GM19395 (cell line): ENCODE measurements at regions not wholly inside any gene's neighbourhood (a gene's known extent, or its start where the extent isn't known, plus 50 kb on each side); places are given as distances from the start of the nearest gene placed in this dataset.

ENCODE experiments used
- ATAC-seq: cut with Tn5 transposase; IDR thresholded peaks from one replicate; pipeline ENCODE4 v1.9.1; 2021; ENCODE audit warnings: mild to moderate bottlenecking, moderate library complexity; ENCODE audit not compliant: unreplicated experiment

- ATAC-seq: no peak
These were observed 50.2 kb upstream of the MME start for GRCh38 chr3:155029941-155030340.

GRCh38 chr3:155026999-155027591 lies 53.0 kb upstream of the MME start:
- ATAC-seq: no peak

GRCh38 chr3:155024006-155024638 lies 56.0 kb upstream of the MME start:
- ATAC-seq: no peak

- ATAC-seq: no peak
These were observed 57.2 kb upstream of the MME start for GRCh38 chr3:155022896-155023295.

- ATAC-seq: no peak
These were observed 60.5 kb upstream of the MME start for GRCh38 chr3:155019575-155019974.

- ATAC-seq: no peak
These were observed 61.3 kb upstream of the MME start for GRCh38 chr3:155018621-155019330.

GRCh38 chr3:155015776-155016436 lies 64.2 kb upstream of the MME start:
- ATAC-seq: no peak

- ATAC-seq: no peak
These were observed 65.2 kb upstream of the MME start for GRCh38 chr3:155014953-155015352.

- no peak for ATAC-seq
These were observed 66.7 kb upstream of the MME start for GRCh38 chr3:155013427-155013826.

- no peak for ATAC-seq
These were observed 67.5 kb upstream of the MME start for GRCh38 chr3:155012584-155012983.

- no peak for ATAC-seq
These were observed 69.7 kb upstream of the MME start for GRCh38 chr3:155010416-155010815.

GRCh38 chr3:155009217-155009616 lies 70.9 kb upstream of the MME start:
- ATAC-seq: no peak

GRCh38 chr3:155007729-155008128 lies 72.4 kb upstream of the MME start:
- ATAC-seq: no peak

- no peak for ATAC-seq
These were observed 78.7 kb upstream of the MME start for GRCh38 chr3:155001289-155002010.

GRCh38 chr3:154992655-154993054 lies 87.5 kb upstream of the MME start:
- ATAC-seq: no peak

- no peak for ATAC-seq
These were observed 89.6 kb upstream of the MME start for GRCh38 chr3:154990543-154990942.

- ATAC-seq: no peak
These were observed 92.3 kb upstream of the MME start for GRCh38 chr3:154987846-154988245.

GRCh38 chr3:154981664-154982063 lies 98.5 kb upstream of the MME start:
- no peak for ATAC-seq

GRCh38 chr3:154981201-154981600 lies 98.9 kb upstream of the MME start:
- no peak for ATAC-seq

- ATAC-seq: no peak
These were observed 100.8 kb upstream of the MME start for GRCh38 chr3:154979331-154979730.

GRCh38 chr3:154977666-154978065 lies 102.5 kb upstream of the MME start:
- no peak for ATAC-seq
